ENCODE measurements at regions not wholly inside any gene's neighbourhood (a gene's known extent, or its start where the extent isn't known, plus 50 kb on each side); places are given as distances from the start of the nearest gene placed in this dataset.
"Not testable (repeated sequence)": the region's sequence is repeated elsewhere in the genome, so short reads cannot be mapped to it uniquely, and the experiment has no call there.

- DNase-seq, result not testable (repeated sequence)
Observed at GRCh38 chr10:15921423-15921945, 61.2 kb upstream of the MINDY3 start.

- no peak for DNase-seq
Observed at GRCh38 chr10:15931376-15931775, 71.1 kb upstream of the MINDY3 start.

GRCh38 chr10:15939543-15939942, 79.2 kb upstream of the MINDY3 start:
- DNase-seq, result not testable (repeated sequence)

GRCh38 chr10:15943426-15943825, 83.1 kb upstream of the MINDY3 start:
- DNase-seq, result no peak

- no peak for DNase-seq
Observed at GRCh38 chr10:15954188-15954587, 93.9 kb upstream of the MINDY3 start.

GRCh38 chr10:15960277-15960676, 100.0 kb upstream of the MINDY3 start:
- no peak for DNase-seq

GRCh38 chr10:15972736-15973135, 112.4 kb upstream of the MINDY3 start:
- DNase-seq, result not testable (repeated sequence)

- no peak for DNase-seq
Observed at GRCh38 chr10:15985690-15986089, 125.4 kb upstream of the MINDY3 start.

- no peak for DNase-seq
Observed at GRCh38 chr10:15990535-15991129, 130.3 kb upstream of the MINDY3 start.

GRCh38 chr10:15997313-15997712, 137.0 kb upstream of the MINDY3 start:
- DNase-seq, result no peak

- DNase-seq, result no peak
Observed at GRCh38 chr10:16001581-16001980, 141.3 kb upstream of the MINDY3 start.

GRCh38 chr10:16009785-16010184, 149.5 kb upstream of the MINDY3 start:
- DNase-seq, result no peak

- DNase-seq, result no peak
Observed at GRCh38 chr10:16011548-16011947, 151.2 kb upstream of the MINDY3 start.

- no peak for DNase-seq
Observed at GRCh38 chr10:16014469-16014868, 154.2 kb upstream of the MINDY3 start.

GRCh38 chr10:16016688-16017087, 156.4 kb upstream of the MINDY3 start:
- no peak for DNase-seq

GRCh38 chr10:16020836-16021235, 160.5 kb upstream of the MINDY3 start:
- DNase-seq, result no peak

- not testable (repeated sequence) for DNase-seq
Observed at GRCh38 chr10:16026832-16027231, 166.5 kb upstream of the MINDY3 start.

- no peak for DNase-seq
Observed at GRCh38 chr10:16030562-16030961, 170.3 kb upstream of the MINDY3 start.

- peak in 1 of 2 experiments; percentile 3 for DNase-seq
Observed at GRCh38 chr10:16049050-16049449, 188.7 kb upstream of the MINDY3 start.

- DNase-seq, result no peak
Observed at GRCh38 chr10:16049782-16050181, 189.5 kb upstream of the MINDY3 start.

- no peak for DNase-seq
Observed at GRCh38 chr10:16063350-16063749, 203.0 kb upstream of the MINDY3 start.

- DNase-seq, result not testable (repeated sequence)
Observed at GRCh38 chr10:16083551-16083950, 223.2 kb upstream of the MINDY3 start.

GRCh38 chr10:16105082-16105481, 244.8 kb upstream of the MINDY3 start:
- DNase-seq, result no peak

GRCh38 chr10:16116404-16117304, 256.3 kb upstream of the MINDY3 start:
- DNase-seq, result peak in 1 of 2 experiments; percentile 51

Measured in NCI-H446 (cell line).